ENCODE measurements at regions not wholly inside any gene's neighbourhood (a gene's known extent, or its start where the extent isn't known, plus 50 kb on each side); places are given as distances from the start of the nearest gene placed in this dataset.
"Not testable (repeated sequence)": the region's sequence is repeated elsewhere in the genome, so short reads cannot be mapped to it uniquely, and the experiment has no call there.

DNA sequence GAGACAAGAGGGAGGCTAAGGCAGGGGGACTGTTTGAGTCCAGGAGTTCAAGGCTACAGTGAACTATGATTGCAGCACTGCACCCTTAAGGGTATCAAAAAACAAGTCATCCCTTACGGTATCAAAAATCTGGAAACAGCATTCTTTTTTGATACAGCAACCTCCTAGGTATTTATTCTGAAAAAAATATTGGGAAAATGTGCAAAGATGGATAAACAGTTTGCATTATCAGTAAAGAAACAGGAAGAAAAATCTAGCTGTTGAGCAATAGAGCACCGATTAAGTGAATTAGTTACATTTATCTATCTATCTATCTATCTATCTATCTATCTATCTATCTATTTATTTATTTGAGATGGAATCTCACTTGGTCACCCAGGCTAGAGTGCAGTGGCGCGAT is 56.7 kb upstream of the SCAF4 start:
- Histone ChIP-seq H3K27me3 (ENCODE audit: control insufficient read depth, insufficient read depth) (no peaks in the 10 kb centered on the region), H3K4me3 (ENCODE audit: low read length) (no peak overlapping the region), H3K4me1 (ENCODE audit: control insufficient read depth, insufficient read depth, low read length) (peaks cover 2% of the 10 kb centered on the region), H3K9me3 (ENCODE audit: control insufficient read depth, low read length) (no peaks in the 10 kb centered on the region), H3K27ac (ENCODE audit: low read length) (no peak overlapping the region)
- ATAC-seq (no peak), DNase-seq (no peak)
- intact Hi-C loops (cut with DNase I): loop anchor here (5.0 to 10.0 kb wide), 2 partner anchors 76 to 469 kb away; no protein-coding TSS in a partner anchor
- 97% methylated on average over 4 of the region's 4 CpGs for WGBS

DNA sequence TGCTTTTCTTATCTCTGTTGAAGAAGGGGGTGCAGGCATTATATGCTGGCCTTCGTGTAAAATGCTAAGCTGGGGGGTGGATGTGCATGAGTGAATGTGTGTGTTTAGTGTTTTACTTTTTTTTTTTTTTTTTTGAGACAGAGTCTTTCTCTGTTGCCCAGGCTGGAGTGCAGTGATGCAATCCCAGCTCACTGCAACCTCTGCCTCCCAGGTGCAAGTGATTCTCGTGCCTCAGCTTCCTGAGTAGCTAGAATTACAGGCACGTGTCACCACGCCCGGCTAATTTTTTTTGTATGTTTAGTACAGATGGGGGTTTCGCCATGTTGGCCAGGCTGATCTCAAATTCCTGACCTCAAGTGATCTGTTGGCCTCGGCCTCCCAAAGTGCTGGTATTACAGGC is 55.8 kb upstream of the SCAF4 start:
- not testable (repeated sequence) for H3K27ac ChIP-seq (ENCODE audit: low read length); H3K4me1 ChIP-seq (ENCODE audit: control insufficient read depth, insufficient read depth, low read length); H3K4me3 ChIP-seq (ENCODE audit: low read length); DNase-seq; H3K27me3 ChIP-seq (ENCODE audit: control insufficient read depth, insufficient read depth); ATAC-seq; H3K9me3 ChIP-seq (ENCODE audit: control insufficient read depth, low read length)
- 86% methylated on average over 7 of the region's 7 CpGs for WGBS
- intact Hi-C loops (cut with DNase I): loop anchor here (5.0 to 10.0 kb wide), 2 partner anchors 77 to 470 kb away; no protein-coding TSS in a partner anchor

DNA sequence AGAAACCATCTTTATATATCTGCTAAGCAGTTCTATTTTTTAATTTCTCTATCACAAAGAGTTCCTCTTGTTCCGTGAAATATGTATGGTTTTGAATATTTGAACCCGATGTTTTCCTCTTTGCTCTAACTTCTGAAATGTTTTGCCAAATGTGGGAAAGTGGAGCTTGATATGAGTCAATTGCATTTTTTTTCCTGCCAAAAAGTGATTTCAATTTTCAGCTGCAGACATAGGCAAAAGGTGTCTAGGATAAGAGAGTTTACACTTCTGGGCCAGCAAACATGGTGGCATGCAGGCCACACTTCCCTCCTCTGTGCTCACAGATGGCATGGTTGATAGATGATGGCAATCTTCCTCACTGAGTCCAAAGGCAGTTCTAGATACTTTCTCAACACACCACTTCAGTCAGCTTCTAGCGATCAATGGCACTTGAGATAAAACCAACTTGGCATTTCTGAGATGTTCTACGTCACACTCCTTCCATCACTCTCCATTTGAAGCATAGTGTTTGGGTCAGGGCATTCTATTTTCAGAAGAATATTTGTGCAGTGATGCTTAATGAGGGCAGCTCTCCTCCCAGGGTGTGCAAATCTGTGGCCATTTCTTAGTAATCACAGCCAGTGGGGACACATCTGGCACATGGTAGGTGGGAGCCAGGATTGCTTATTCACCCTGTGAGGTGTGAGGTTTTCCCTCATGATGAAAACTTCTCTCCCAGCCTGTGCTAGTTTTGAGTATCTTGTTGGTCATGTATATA is 54.4 kb upstream of the SCAF4 start:
- no peak for DNase-seq
- intact Hi-C loops (cut with DNase I): loop anchor here (5.0 to 10.0 kb wide), 2 partner anchors 78 to 471 kb away; no protein-coding TSS in a partner anchor
- WGBS: 46% methylated on average over 4 of the region's 4 CpGs
- Histone ChIP-seq H3K27me3 (ENCODE audit: control insufficient read depth, insufficient read depth) (no peaks in the 10 kb centered on the region), H3K4me3 (ENCODE audit: low read length) (no peak overlapping the region), H3K9me3 (ENCODE audit: control insufficient read depth, low read length) (no peaks in the 10 kb centered on the region), H3K4me1 (ENCODE audit: control insufficient read depth, insufficient read depth, low read length) (peaks cover 2% of the 10 kb centered on the region), H3K27ac (ENCODE audit: low read length) (no peak overlapping the region)
- ATAC-seq: no peak

DNA sequence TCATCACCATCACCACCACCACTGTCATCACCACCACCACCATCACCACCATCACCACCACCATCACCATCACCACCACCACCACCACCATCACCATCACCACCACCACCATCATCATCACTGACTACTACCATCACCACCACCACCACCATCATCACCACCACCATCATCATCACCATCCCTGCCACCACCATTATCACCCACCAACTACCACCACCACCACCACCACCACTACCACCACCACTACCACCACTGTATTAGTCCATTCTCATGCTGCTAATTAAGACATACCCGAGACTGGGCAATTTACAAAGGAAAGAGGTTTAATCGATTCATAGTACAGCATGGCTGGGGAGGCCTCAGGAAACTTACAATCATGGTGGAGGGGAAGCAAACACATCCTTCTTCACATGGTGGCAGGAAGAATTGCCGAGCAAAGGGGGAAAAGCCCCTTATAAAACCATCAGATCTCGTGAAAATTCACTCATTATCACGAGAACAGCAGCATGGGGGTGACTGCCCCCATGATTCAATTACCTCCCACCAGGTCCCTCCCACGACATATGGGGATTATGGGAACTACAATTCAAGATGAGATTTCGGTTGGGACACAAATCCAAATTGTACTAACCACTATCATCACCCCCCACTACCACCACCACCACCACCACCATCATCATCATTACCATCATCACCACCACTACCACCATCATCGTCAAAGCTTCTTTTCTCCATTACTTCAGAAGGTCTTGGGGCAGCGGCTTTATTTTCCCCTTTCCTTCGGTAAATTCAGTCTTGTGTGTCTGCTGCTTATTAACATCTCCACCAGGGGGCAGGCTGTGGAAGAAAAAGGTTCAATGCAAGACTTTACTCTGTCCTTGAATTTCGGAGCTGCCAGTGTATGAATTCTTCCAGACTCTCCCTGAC is 53.6 kb upstream of the SCAF4 start:
- ATAC-seq (peak; percentile 69 to 72), DNase-seq (peak; percentile 59 to 72 (median 68))
- 56% methylated on average over 11 of the region's 11 CpGs for WGBS
- not testable (repeated sequence) for H3K27ac ChIP-seq (ENCODE audit: low read length); H3K4me1 ChIP-seq (ENCODE audit: control insufficient read depth, insufficient read depth, low read length); H3K9me3 ChIP-seq (ENCODE audit: control insufficient read depth, low read length); H3K27me3 ChIP-seq (ENCODE audit: control insufficient read depth, insufficient read depth); H3K4me3 ChIP-seq (ENCODE audit: low read length)
- intact Hi-C loops (cut with DNase I): loop anchor here (5.0 to 10.0 kb wide), 2 partner anchors 79 to 472 kb away; no protein-coding TSS in a partner anchor

DNA sequence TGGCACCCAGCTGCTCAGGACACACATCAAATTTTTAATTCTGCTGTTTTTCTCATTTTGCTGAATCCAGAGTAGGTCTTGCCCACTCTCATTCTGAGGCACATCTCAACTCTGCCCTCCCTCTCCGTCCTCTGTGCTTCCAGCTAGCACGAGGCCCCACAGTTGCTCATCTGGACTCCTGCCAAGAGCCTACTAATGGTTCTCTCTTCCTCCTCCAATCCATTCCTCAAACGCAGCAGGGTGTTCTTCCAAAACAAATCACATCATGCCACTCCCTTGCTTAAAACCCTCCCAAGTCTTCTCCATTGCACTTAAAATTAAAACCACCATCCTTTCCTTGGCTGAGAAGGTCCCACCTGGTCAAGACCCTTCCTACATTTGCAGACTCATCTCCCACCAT is 49.8 kb upstream of the SCAF4 start:
- intact Hi-C loops (cut with DNase I): loop anchor here in 1 of 4 donors (10.0 kb wide), 1 partner anchor 83 kb away; no protein-coding TSS in a partner anchor
- H3K4me3 ChIP-seq (ENCODE audit: low read length): no peak overlapping the region
- DNase-seq: peak; percentile 42 to 62 (median 59)
- WGBS: 5% methylated on average over 3 of the region's 3 CpGs
- no peaks in the 10 kb centered on the region for H3K27me3 ChIP-seq (ENCODE audit: control insufficient read depth, insufficient read depth)
- no peak overlapping the region for H3K27ac ChIP-seq (ENCODE audit: low read length)
- H3K4me1 ChIP-seq (ENCODE audit: control insufficient read depth, insufficient read depth, low read length): peaks cover 2% of the 10 kb centered on the region
- peak; percentile 56 to 77 for ATAC-seq
- no peaks in the 10 kb centered on the region for H3K9me3 ChIP-seq (ENCODE audit: control insufficient read depth, low read length)

Measured in right cardiac atrium (tissue), 5 donors.